ELF-1 (cell line): ENCODE measurements at regions not wholly inside any gene's neighbourhood (a gene's known extent, or its start where the extent isn't known, plus 50 kb on each side); places are given as distances from the start of the nearest gene placed in this dataset.
"Not testable (repeated sequence)": the region's sequence is repeated elsewhere in the genome, so short reads cannot be mapped to it uniquely, and the experiment has no call there.

Experiments
- DNase-seq: peaks from one replicate; pipeline ENCODE4 v3.0.0-alpha.2; 2016; ENCODE audit warnings: low read depth, low spot score

- DNase-seq = no peak
These were observed 662.0 kb upstream of the CHD1 start for GRCh38 chr5:99590806-99591205.

- no peak for DNase-seq
These were observed 660.6 kb upstream of the CHD1 start for GRCh38 chr5:99589424-99589823.

DNA sequence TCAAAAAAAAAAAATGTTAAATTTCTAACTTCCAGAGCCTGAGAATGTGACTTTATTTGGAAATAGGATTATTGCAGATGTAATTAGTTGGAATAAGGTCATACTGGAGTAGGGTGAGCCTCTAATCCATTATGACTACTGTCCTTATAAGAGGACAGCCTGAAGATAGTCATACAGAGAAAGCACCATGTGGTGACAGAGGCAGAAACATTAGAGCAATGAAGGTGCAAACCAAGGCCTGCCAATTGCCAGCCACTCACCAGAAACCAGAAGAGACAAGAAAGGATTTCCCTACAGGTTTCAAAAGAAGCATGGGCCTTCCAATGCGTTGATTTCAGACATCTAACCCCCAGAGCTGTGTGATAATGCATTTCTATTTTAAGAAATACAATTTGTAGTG lies 659.2 kb upstream of the CHD1 start:
- DNase-seq = no peak

DNA sequence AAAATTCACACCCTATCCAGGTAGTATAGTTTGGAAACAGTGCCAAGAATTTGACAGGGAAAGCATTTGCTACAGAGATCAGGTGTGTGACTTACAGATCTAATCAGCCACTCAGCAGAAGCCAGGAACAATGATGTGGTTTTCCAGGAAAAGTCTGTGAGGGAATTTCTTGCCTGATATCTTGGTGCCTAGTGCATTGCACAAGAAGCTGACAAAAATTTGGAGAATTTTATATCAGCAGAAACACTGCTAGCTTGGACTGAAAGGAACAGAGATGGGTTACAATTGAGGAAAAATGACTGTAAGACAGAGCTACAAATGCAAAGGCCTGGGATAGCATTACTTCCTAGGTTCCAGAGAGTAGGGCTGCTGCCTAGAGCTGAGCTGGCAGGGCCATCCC lies 658.1 kb upstream of the CHD1 start:
- DNase-seq = no peak

DNA sequence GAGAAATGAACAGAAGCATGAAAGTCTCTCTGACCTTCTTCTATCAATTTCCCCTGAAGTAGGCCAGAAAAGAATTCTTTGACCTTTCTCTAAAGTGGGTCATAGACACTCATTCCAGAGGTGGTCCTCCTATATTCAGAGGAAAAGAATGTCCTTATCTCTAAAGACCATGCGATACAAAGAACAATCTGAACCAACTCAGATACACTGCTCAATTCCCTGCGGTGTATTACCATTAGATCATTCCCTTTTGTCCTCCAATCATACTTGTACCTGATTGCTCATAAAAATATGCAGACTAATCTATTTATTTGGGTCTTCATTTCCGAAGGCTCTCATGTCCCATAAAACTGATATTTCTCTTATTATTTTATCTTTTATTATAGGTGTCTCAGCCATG lies 652.4 kb upstream of the CHD1 start:
- DNase-seq = not testable (repeated sequence)

GRCh38 chr5:99562937-99563627 lies 634.3 kb upstream of the CHD1 start:
- peak; percentile 28 for DNase-seq

DNA sequence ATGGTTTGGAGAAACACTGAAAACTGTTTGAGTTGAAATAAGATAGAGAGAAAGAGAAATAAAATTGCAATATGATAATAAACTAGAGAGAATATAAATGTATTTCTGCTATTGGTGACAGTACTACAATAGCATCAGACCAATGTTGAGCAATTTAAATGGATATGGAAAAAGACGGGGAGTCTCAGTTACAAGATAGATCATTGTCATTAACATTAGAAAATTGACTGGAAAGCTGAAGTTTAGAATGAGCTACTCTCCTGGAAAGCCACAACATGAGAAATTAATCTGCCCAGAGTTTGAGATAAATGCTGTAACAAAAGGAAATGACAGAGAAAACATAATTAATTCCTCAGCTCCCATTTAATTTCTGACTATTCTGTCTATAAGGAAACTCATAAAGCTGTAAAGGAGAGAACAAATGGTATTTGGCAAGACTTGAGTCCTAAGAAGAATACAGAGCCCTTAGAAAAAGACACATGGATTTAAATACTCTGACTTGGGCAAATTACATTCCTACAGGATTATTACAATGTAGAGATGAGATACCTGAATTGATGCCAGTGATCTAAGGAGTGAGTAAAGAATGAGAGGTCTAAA lies 624.5 kb upstream of the CHD1 start:
- no peak for DNase-seq

GRCh38 chr5:99544356-99544755 lies 615.5 kb upstream of the CHD1 start:
- no peak for DNase-seq

DNA sequence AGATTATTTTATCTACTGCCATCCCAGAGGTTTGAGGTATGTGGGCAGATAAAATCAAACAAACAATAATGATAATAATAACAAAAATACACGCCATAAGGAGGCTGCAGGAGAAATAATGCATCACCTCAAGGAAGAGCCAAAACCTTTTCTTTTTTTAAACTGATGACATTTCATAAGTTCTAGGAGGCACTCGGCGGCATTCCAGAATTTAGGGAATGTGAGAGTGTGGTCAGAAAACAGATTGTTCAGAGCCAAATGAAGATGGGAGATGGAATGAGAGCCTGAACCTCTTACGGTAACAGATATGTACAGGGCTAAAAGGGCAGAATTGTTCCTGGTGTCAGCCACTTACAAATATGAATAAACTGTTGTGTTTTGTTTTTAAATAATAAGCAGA lies 615.0 kb upstream of the CHD1 start:
- DNase-seq = no peak

DNA sequence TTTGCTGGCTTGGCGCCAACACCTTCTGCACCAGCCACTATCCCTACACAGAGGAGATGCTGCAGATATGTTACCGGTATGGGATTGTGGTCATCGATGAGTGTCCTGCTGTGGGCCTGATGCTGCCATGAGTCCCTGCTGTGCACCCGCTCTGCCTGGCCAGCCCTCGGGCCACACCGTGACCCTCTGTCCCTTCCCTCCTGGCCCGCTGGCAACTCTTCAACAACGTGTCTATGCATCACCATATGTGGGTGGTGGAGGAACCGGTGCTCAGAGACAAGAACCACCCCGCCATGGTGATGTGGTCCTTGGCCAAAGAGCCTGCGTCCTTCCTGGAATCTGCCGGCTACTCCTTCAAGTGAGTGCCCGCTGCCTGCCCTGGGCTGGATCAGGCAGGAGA lies 605.4 kb upstream of the CHD1 start:
- not testable (repeated sequence) for DNase-seq

GRCh38 chr5:99521666-99522065 lies 592.9 kb upstream of the CHD1 start:
- not testable (repeated sequence) for DNase-seq

DNA sequence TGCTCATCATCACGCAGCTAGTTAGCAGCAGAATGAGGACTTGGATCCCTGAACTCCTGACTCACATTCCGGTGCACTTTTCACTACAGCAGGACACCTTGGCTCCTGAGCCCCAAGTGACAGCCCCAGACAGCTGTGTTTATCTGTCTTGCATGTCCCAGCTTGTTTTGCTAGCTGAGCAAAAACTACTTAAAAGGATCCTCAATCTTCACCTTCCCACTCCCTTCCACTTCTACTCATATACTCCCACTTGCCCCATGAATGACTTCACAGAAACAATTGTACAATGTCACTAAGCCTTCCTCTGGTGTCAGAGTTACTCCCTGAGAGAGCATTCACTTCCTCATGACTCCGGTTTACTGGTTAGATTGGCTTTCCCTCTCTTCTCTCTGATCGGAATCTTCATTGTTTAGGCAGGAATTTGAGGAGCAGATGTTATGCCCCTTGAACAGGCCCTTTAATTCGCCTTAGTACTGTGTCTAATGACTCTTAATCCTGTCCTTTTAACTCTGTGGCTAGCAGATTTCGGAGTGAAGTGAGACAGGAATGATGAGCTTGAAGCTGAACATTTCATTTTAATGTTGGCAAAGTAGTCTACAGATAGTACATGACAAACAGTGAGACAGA lies 587.2 kb upstream of the CHD1 start:
- DNase-seq = not testable (repeated sequence)

- not testable (repeated sequence) for DNase-seq
These were observed 581.5 kb upstream of the CHD1 start for GRCh38 chr5:99510237-99510866.

DNA sequence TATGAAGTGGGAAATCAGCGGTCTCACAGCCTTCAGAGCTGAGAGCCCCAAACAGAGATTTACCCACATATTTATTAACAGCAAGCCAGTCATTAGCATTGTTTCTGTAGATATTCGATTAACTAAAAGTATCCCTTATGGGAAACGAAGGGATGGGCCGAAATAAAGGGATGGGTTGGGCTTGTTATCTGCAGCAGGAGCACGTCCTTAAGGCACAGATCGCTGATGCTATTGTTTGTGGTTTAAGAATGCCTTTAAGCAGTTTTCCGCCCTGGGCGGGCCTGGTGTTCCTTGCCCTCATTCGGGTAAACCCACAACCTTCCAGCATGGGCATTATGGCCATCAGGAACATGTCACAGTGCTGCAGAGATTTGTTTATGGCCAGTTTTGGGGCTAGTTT lies 580.3 kb upstream of the CHD1 start:
- DNase-seq = not testable (repeated sequence)

DNA sequence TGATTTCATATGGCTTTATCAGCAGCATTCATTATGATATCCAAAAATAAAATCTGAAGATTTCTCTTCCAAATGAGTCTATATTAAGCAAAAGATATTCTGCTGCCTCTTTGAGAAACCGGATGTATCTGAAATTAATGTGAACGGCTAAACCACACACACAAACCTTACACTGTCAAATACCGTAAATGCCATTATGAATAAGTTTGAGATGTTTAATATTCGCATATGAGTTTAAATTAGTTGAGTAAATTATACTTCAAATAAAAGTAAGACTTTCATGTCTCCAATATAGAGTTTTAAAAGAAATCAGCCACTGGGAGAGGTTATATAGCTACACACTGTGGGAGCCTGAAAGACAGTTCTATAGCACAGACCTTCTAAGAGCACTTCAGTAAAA lies 566.6 kb upstream of the CHD1 start:
- not testable (repeated sequence) for DNase-seq

DNA sequence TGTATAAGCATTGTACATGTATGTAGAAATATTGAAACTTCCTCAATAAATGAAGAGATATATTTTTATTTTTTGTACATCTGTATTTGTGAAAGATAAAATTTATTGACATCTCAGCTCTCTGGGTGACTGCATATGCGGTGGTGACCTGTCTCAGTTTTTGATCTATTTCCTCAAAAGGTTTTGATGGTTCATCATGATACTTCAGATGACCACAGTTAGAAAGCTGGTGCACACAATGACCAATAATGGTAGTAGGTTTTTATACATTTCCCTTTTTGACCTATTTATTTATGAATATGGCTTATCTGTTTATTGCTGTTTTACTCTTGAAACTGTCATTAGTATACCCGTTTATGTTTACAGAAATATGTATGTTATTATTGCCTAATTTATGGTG lies 549.6 kb upstream of the CHD1 start:
- not testable (repeated sequence) for DNase-seq

DNA sequence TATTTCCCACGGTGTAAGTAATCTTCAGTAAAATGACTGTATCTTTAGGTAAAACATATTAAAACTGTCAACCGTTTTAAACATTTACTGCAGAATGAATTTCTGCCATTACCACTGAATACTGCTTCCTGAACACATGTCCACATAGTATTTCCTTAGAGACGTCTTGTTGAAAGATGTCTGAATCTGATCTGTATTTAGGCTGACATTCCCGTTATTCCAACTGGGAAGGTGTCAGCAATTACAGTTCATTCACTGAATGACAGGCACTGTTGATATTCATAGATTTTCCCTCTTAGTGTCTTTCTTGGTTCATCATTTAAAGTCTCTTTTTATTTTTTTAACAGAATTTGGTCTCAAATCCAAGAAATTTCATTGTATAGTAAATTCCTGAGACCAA lies 544.5 kb upstream of the CHD1 start:
- not testable (repeated sequence) for DNase-seq

DNA sequence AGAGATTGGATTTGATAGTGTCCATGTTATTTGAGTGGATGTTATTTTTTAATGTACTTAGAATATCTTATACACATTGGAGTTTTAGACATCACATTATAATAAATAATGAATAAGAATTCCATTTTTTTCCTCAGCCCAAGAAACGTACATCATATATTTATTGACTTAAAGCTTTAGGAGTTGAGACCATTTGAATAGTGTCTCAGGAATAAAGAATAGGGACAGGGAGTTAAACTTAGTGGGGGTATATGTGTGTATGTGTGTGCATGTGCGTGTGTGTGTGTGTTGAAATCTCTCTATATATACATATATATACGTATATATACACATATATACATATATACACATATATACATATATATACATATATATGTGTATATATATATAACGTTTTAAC lies 542.9 kb upstream of the CHD1 start:
- not testable (repeated sequence) for DNase-seq

DNA sequence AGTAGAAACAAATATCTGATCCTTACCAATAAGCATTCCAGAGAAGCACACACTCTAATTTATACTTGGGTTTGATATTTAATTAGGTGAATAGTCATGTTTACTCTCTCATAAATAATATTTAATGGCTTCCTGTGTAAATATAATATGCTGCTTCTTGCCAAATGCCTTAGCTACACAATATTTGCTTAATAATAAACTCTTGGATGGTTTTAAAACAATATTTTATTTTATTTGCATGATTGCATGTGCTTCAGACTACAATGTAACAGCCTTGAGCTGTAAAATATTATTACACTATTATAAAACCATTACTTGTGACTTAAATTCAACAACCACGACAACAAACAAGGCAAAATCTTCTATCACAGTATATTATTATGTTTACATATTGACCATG lies 542.4 kb upstream of the CHD1 start:
- not testable (repeated sequence) for DNase-seq

GRCh38 chr5:99470636-99471035 lies 541.8 kb upstream of the CHD1 start:
- not testable (repeated sequence) for DNase-seq

- DNase-seq = no peak
These were observed 531.9 kb upstream of the CHD1 start for GRCh38 chr5:99460701-99461100.

GRCh38 chr5:99453196-99453595 lies 524.4 kb upstream of the CHD1 start:
- no peak for DNase-seq

GRCh38 chr5:99449786-99450185 lies 521.0 kb upstream of the CHD1 start:
- no peak for DNase-seq
